ENCODE measurements at regions not wholly inside any gene's neighbourhood (a gene's known extent, or its start where the extent isn't known, plus 50 kb on each side); places are given as distances from the start of the nearest gene placed in this dataset.

DNA sequence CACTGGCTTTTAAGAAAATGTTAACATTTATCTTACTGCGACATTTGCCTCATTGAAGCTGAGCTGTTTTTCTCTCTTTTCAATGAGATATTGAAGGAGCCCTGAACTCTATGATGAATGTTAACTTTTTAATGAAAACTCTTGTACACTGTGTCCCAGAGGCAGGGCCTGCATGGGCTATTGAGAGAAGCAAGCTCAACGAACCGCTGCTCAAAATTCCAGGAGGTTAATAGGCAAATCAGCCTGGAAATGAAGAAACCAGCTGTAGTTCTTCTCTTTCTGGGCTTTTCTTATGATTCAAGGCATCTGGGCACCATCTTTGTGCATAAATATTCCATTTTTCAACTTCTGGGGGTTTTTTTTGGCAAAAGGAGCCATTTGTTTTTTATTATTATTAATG, 168.4 kb upstream of the NPVF start:
- no peak for DNase-seq (ENCODE audit: extremely low spot score, unreplicated experiment)
- no peaks in the 10 kb centered on the region for H3K9me3 Mint-ChIP-seq (ENCODE audit: unreplicated experiment)
- H3K36me3 Mint-ChIP-seq (ENCODE audit: unreplicated experiment): no peaks in the 10 kb centered on the region
- TF ChIP-seq, protein P1, sequence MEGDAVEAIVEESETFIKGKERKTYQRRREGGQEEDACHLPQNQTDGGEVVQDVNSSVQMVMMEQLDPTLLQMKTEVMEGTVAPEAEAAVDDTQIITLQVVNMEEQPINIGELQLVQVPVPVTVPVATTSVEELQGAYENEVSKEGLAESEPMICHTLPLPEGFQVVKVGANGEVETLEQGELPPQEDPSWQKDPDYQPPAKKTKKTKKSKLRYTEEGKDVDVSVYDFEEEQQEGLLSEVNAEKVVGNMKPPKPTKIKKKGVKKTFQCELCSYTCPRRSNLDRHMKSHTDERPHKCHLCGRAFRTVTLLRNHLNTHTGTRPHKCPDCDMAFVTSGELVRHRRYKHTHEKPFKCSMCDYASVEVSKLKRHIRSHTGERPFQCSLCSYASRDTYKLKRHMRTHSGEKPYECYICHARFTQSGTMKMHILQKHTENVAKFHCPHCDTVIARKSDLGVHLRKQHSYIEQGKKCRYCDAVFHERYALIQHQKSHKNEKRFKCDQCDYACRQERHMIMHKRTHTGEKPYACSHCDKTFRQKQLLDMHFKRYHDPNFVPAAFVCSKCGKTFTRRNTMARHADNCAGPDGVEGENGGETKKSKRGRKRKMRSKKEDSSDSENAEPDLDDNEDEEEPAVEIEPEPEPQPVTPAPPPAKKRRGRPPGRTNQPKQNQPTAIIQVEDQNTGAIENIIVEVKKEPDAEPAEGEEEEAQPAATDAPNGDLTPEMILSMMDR (IDR thresholded peaks at IDR 0.05): no peak
- no peak overlapping the region for H3K27ac Mint-ChIP-seq (ENCODE audit: unreplicated experiment)
- no peak overlapping the region for H3K4me3 Mint-ChIP-seq (ENCODE audit: unreplicated experiment)
- peaks cover 19% of the 10 kb centered on the region for H3K4me1 Mint-ChIP-seq (ENCODE audit: unreplicated experiment)
- H3K27me3 Mint-ChIP-seq (ENCODE audit: unreplicated experiment): peaks cover 20% of the 10 kb centered on the region

DNA sequence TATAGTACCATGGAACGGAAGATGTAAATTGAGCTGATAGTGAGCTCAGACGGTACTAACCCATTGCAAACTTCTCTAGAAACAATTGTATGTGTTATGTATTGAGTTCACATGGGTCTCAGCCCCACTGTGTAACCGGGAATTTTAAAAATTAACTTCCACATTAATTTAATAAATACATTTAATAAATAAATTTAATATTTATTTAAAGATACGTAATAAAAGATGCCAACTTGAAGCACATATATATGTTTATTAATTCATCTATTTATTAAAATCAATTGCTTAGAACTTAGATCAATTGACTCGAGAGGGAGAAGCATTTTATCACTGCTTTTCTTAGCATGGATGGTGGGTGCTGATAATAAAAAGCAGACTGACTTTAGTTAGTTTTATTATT, 170.1 kb upstream of the NPVF start:
- H3K36me3 Mint-ChIP-seq (ENCODE audit: unreplicated experiment): no peaks in the 10 kb centered on the region
- H3K27ac Mint-ChIP-seq (ENCODE audit: unreplicated experiment): no peak overlapping the region
- DNase-seq (ENCODE audit: extremely low spot score, unreplicated experiment): no peak

DNA sequence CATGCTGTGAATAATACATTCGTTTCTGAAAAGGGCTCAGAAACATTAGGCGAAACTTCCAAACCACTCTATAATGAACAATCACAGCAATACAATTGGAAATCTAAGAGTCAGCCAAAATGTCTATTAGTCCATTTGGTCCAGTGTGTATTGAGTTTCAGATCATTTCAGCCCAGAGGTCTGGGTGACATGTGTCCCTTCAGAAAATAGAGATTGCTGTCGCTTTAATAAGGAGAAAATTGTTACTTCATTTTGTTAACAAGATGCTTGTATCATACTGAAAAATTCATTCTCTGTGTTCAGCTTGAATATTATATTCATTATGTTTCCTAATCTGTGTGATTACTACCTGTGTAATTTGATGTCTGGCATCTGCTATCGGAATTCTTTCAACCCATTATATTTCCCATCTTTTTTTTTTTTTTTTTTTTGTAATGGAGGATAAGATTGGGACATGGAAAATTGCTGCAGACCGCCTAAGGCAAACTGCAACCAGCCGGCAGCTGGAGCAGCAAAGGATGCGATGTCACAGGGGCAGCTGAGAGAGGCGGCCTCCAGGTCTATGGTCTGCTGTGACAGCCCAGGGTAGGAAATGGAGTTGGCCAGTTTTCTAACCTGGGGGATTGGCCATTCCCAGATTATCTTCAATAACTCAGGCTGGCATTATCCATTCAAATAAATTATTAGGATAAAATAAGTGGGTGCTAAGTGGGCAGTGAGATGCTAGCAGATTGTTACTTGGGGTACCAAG, 170.9 kb upstream of the NPVF start:
- no peaks in the 10 kb centered on the region for H3K9me3 Mint-ChIP-seq (ENCODE audit: unreplicated experiment)
- H3K27ac Mint-ChIP-seq (ENCODE audit: unreplicated experiment): no peak overlapping the region
- H3K4me1 Mint-ChIP-seq (ENCODE audit: unreplicated experiment): peaks cover 1% of the 10 kb centered on the region
- H3K27me3 Mint-ChIP-seq (ENCODE audit: unreplicated experiment): peaks cover 27% of the 10 kb centered on the region
- TF ChIP-seq, protein P1 (IDR thresholded peaks at IDR 0.05): no peak
- H3K36me3 Mint-ChIP-seq (ENCODE audit: unreplicated experiment): no peaks in the 10 kb centered on the region
- H3K4me3 Mint-ChIP-seq (ENCODE audit: unreplicated experiment): no peak overlapping the region
- DNase-seq (ENCODE audit: extremely low spot score, unreplicated experiment): no peak

More for the DNA sequence above, 170.1 kb upstream of the NPVF start:
- H3K9me3 Mint-ChIP-seq (ENCODE audit: unreplicated experiment): no peaks in the 10 kb centered on the region
- H3K4me1 Mint-ChIP-seq (ENCODE audit: unreplicated experiment): peaks cover 6% of the 10 kb centered on the region
- TF ChIP-seq, protein P1 (IDR thresholded peaks at IDR 0.05): no peak
- H3K4me3 Mint-ChIP-seq (ENCODE audit: unreplicated experiment): no peak overlapping the region
- H3K27me3 Mint-ChIP-seq (ENCODE audit: unreplicated experiment): peaks cover 25% of the 10 kb centered on the region

DNA sequence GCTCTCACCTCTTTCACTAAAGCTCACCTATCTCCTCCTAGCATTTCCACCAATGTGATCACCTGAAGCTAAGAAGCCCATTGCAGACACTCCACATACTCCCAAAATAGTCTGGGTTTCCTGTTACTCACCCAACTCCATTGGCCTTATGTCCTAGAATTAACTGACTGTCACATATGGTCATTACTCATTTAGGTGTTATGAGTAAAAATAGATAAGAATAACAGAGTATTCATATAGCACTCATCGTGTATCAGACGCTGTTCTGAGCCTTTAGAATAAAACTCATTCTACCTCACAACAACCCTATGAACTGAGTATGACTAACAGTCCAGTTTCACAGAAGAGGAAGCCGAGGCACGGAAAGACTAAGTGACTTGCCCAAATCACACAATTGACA, 174.2 kb upstream of the NPVF start:
- H3K4me3 Mint-ChIP-seq (ENCODE audit: unreplicated experiment): no peak overlapping the region
- peaks cover 38% of the 10 kb centered on the region for H3K27me3 Mint-ChIP-seq (ENCODE audit: unreplicated experiment)
- TF ChIP-seq, protein P1 (IDR thresholded peaks at IDR 0.05): no peak
- no peak overlapping the region for H3K27ac Mint-ChIP-seq (ENCODE audit: unreplicated experiment)
- DNase-seq (ENCODE audit: extremely low spot score, unreplicated experiment): no peak
- no peaks in the 10 kb centered on the region for H3K4me1 Mint-ChIP-seq (ENCODE audit: unreplicated experiment)
- no peaks in the 10 kb centered on the region for H3K9me3 Mint-ChIP-seq (ENCODE audit: unreplicated experiment)
- H3K36me3 Mint-ChIP-seq (ENCODE audit: unreplicated experiment): no peaks in the 10 kb centered on the region

DNA sequence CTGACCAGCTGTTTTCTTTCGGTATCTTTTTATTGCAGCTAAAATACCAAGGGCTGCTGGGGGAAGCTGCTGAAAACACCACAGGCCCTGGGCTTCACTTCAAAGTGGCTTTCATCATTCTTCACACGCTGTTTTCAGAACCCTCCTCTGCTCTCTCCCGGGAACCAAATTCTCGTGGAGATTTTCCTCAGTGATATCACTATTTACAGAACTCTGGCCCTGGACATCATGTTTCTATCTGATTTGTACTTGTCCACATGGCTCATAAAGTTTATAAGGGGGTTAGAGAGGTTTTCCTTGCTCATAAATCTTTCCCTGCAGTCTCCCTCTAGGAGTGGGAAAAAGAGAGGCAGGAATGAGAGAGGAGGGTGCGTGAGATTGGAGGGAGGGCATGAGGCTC, 177.4 kb upstream of the NPVF start:
- Mint-ChIP-seq H3K36me3 (ENCODE audit: unreplicated experiment) (no peaks in the 10 kb centered on the region), H3K27me3 (ENCODE audit: unreplicated experiment) (peaks cover 38% of the 10 kb centered on the region), H3K4me3 (ENCODE audit: unreplicated experiment) (no peak overlapping the region), H3K4me1 (ENCODE audit: unreplicated experiment) (no peaks in the 10 kb centered on the region), H3K9me3 (ENCODE audit: unreplicated experiment) (no peaks in the 10 kb centered on the region), H3K27ac (ENCODE audit: unreplicated experiment) (no peak overlapping the region)
- TF ChIP-seq, protein P1 (IDR thresholded peaks at IDR 0.05): no peak
- no peak for DNase-seq (ENCODE audit: extremely low spot score, unreplicated experiment)
